GM10266 (cell line): ENCODE measurements at regions not wholly inside any gene's neighbourhood (a gene's known extent, or its start where the extent isn't known, plus 50 kb on each side); places are given as distances from the start of the nearest gene placed in this dataset.

Experiments used
- DNase-seq: peaks from one replicate; pipeline ENCODE4 v3.0.0; 2012; ENCODE audit errors: extremely low spot score
- CTCF ChIP-seq: IDR thresholded peaks from 2 replicates; pipeline ENCODE4 v1.5.1; 2012; ENCODE audit warnings: mild to moderate bottlenecking, low read depth; ENCODE audit not compliant: control insufficient read depth, insufficient read depth; ENCODE audit errors: missing control alignments

GRCh38 chr13:99896369-99897075, 75.0 kb downstream of the ZIC5 start:
- no peak for TF ChIP-seq CTCF
- no peak for DNase-seq

DNA sequence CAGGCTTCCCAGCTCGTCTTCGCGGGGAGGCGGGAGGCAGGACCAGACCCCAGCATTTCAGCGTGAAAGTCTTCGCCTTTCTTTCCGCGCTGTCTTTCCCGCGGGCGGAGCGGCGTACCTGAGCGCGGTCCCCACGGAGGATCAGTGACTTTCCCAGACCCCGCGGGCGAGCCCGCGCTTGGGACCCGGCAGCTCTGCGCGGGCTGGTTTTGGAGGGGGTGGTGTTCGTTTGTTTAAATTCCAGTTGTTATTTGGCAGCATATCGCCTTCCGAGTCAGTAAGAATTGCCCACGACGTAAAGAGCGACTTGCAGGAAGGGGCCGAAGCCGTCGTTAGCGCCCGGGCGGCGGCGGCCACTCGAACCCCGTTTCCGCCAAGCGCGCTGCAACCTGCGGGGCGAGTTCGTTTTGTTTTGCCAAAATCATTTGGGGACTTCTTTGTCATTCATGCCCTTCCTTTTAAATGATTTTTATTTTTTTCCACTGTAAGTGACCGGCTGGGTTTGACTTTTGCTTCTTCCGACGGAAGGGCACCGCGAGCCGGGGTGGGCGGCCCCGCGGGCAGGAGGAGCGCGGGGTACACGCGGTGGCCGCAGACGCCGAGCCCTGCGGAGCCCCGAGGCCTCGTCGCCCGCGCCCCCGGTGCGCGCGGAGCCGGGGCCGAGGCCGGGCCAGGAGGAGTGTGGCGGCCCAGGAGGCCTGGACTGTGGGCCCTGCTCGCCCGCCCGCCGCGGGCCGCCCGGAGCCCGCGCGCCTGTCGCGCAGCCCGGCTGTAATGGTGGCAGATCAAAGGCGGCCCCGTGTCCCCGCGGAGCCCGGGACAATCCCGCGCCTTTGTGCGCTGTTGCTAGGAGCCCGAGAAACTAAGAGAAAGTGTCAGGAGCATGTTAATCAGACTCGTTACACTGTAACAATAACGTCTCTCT, 75.9 kb downstream of the ZIC5 start:
- peak; percentile 36 for DNase-seq
- TF ChIP-seq CTCF, result no peak

- DNase-seq, result peak; percentile 36
- no peak for TF ChIP-seq CTCF
Measured at GRCh38 chr13:99894840-99895443, 76.6 kb downstream of the ZIC5 start.

- TF ChIP-seq CTCF, result no peak
- no peak for DNase-seq
Measured at GRCh38 chr13:99894105-99894839, 77.3 kb downstream of the ZIC5 start.

DNA sequence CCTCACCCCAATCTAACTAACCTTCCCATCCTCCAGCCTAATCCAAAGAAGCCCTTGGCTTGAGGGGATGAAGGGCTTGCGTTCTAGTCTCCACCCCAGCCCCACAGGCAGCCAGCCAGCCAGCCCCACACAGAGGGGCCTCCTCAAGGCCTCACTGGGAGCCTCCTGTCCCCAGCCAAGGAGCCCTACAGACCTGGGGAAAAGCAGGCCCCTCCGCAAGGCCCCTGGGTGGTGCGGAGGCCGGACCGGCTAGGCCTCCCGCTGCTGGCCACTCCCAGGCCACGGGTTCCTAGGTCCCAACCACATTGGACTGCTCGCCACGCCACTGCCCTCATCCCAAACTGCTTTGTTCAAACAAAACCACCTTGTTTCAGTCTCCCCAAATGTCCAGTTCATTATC, 78.0 kb downstream of the ZIC5 start:
- no peak for DNase-seq
- no peak for TF ChIP-seq CTCF

DNA sequence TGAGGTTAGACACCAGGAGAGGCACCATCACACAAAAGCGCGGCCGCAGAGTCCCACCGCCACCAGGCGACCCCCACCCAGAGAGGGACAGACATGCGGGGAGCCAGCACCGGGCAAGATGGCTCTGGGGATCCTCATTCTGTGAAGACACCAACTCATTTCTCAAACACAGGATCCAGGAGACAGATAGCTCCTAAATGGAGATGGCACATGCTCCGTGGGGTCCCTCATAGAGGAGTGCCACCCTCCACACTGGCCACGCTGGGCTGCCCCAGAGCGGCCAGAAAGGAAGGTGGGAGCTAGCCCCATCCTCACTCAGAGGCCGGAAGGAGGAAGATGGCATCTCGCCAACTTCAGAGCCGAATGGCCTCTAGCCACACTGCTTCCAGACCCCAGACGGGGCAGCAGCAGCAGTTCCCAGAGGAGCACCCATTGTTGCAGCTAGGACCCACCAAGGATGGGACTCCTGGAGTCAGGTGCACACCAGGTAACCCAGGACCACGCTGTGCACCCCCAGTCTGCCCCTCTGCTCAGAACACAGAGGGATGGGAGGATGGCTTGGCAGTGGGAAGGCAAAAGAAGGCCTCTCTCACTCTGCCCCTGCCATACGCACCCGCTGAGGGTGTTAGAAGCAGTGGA, 78.6 kb downstream of the ZIC5 start:
- DNase-seq, result no peak

More for the DNA sequence above, 78.6 kb downstream of the ZIC5 start:
- no peak for TF ChIP-seq CTCF
